ENCODE measurements at regions not wholly inside any gene's neighbourhood (a gene's known extent, or its start where the extent isn't known, plus 50 kb on each side); places are given as distances from the start of the nearest gene placed in this dataset.

- TF ChIP-seq, protein P1, sequence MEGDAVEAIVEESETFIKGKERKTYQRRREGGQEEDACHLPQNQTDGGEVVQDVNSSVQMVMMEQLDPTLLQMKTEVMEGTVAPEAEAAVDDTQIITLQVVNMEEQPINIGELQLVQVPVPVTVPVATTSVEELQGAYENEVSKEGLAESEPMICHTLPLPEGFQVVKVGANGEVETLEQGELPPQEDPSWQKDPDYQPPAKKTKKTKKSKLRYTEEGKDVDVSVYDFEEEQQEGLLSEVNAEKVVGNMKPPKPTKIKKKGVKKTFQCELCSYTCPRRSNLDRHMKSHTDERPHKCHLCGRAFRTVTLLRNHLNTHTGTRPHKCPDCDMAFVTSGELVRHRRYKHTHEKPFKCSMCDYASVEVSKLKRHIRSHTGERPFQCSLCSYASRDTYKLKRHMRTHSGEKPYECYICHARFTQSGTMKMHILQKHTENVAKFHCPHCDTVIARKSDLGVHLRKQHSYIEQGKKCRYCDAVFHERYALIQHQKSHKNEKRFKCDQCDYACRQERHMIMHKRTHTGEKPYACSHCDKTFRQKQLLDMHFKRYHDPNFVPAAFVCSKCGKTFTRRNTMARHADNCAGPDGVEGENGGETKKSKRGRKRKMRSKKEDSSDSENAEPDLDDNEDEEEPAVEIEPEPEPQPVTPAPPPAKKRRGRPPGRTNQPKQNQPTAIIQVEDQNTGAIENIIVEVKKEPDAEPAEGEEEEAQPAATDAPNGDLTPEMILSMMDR (IDR thresholded peaks at IDR 0.05; ENCODE audit: insufficient read depth, low read depth, low read length): no peak
- no peak for TF ChIP-seq EZH2 (IDR thresholded peaks at IDR 0.05; ENCODE audit: insufficient read depth, low read length)
Observed at GRCh38 chr3:162863579-162863978, 1367.0 kb downstream of the OTOL1 start.
